Immature natural killer cell (primary cell): ENCODE measurements at regions not wholly inside any gene's neighbourhood (a gene's known extent, or its start where the extent isn't known, plus 50 kb on each side); places are given as distances from the start of the nearest gene placed in this dataset.

Experiments used
- DNase-seq, 3 donors: peaks; one replicate each; pipeline ENCODE4 v3.0.0; 2022; ENCODE audit warnings: mixed read lengths in 1 of 3
- H3K27ac Mint-ChIP-seq, 6 donors: one replicate each; pipeline ENCODE4 v1.8.0; 2020; ENCODE audit warnings: mixed read lengths in 6 of 6, mild to moderate bottlenecking in 5 of 6, inconsistent platforms in 4 of 6, moderate library complexity in 3 of 6
- H3K27me3 Mint-ChIP-seq, 3 donors: one replicate each; pipeline ENCODE4 v1.8.0; 2020 to 2021; ENCODE audit warnings: low read depth in 3 of 3, mild to moderate bottlenecking in 3 of 3, mixed read lengths in 3 of 3, moderate library complexity in 3 of 3, inconsistent platforms in 1 of 3
- H3K36me3 Mint-ChIP-seq, 3 donors: one replicate each; pipeline ENCODE4 v1.8.0; 2020; ENCODE audit warnings: mixed read lengths in 3 of 3, inconsistent platforms in 2 of 3, mild to moderate bottlenecking in 2 of 3
- H3K4me1 Mint-ChIP-seq, 2 donors: one replicate each; pipeline ENCODE4 v1.8.0; 2020; ENCODE audit warnings: inconsistent platforms in 2 of 2, mild to moderate bottlenecking in 2 of 2, mixed read lengths in 2 of 2, moderate library complexity in 1 of 2
- H3K4me3 Mint-ChIP-seq, 5 donors: one replicate each; pipeline ENCODE4 v1.8.0; 2020; ENCODE audit warnings: mild to moderate bottlenecking in 5 of 5, mixed read lengths in 5 of 5, inconsistent platforms in 3 of 5, moderate library complexity in 3 of 5
- H3K9me3 Mint-ChIP-seq, 6 donors: one replicate each; pipeline ENCODE4 v1.8.0; 2020; ENCODE audit warnings: mild to moderate bottlenecking in 6 of 6, mixed read lengths in 6 of 6, inconsistent platforms in 4 of 6, moderate library complexity in 3 of 6

- H3K27me3 Mint-ChIP-seq, result peaks cover 0 to 3% (median 0%) of the 10 kb centered on the region in 3 donors
- H3K4me1 Mint-ChIP-seq, result no peaks in the 10 kb centered on the region
- no peak overlapping the region for H3K4me3 Mint-ChIP-seq
- H3K9me3 Mint-ChIP-seq, result no peaks in the 10 kb centered on the region
- no peak overlapping the region for H3K27ac Mint-ChIP-seq
- H3K36me3 Mint-ChIP-seq, result no peaks in the 10 kb centered on the region
- no peak for DNase-seq
These were observed 121.8 kb downstream of the GLI2 start for GRCh38 chr2:120857422-120857821.

GRCh38 chr2:120857931-120858330 is 122.3 kb downstream of the GLI2 start:
- Mint-ChIP-seq H3K36me3 (no peaks in the 10 kb centered on the region), H3K9me3 (no peaks in the 10 kb centered on the region), H3K4me1 (no peaks in the 10 kb centered on the region), H3K27ac (no peak overlapping the region), H3K4me3 (no peak overlapping the region), H3K27me3 (peaks cover 0 to 3% (median 0%) of the 10 kb centered on the region in 3 donors)
- no peak for DNase-seq

GRCh38 chr2:120858361-120859106 is 122.9 kb downstream of the GLI2 start:
- no peaks in the 10 kb centered on the region for H3K36me3 Mint-ChIP-seq
- H3K4me3 Mint-ChIP-seq, result no peak overlapping the region
- H3K27me3 Mint-ChIP-seq, result peaks cover 0 to 3% (median 0%) of the 10 kb centered on the region in 3 donors
- H3K9me3 Mint-ChIP-seq, result no peaks in the 10 kb centered on the region
- H3K27ac Mint-ChIP-seq, result no peak overlapping the region
- H3K4me1 Mint-ChIP-seq, result no peaks in the 10 kb centered on the region
- DNase-seq, result no peak

GRCh38 chr2:120859128-120859527 is 123.5 kb downstream of the GLI2 start:
- DNase-seq, result no peak
- peaks cover 0 to under 1% (median 0%) of the 10 kb centered on the region in 3 donors for H3K27me3 Mint-ChIP-seq
- H3K36me3 Mint-ChIP-seq, result no peaks in the 10 kb centered on the region
- H3K9me3 Mint-ChIP-seq, result no peaks in the 10 kb centered on the region
- no peak overlapping the region for H3K27ac Mint-ChIP-seq
- H3K4me3 Mint-ChIP-seq, result no peak overlapping the region
- H3K4me1 Mint-ChIP-seq, result no peaks in the 10 kb centered on the region

- no peak for DNase-seq
- H3K4me3 Mint-ChIP-seq, result no peak overlapping the region
- no peaks in the 10 kb centered on the region for H3K9me3 Mint-ChIP-seq
- no peaks in the 10 kb centered on the region for H3K4me1 Mint-ChIP-seq
- H3K36me3 Mint-ChIP-seq, result no peaks in the 10 kb centered on the region
- H3K27ac Mint-ChIP-seq, result no peak overlapping the region
- H3K27me3 Mint-ChIP-seq, result peaks cover 0 to 2% (median 0%) of the 10 kb centered on the region in 3 donors
These were observed 124.3 kb downstream of the GLI2 start for GRCh38 chr2:120859814-120860578.

GRCh38 chr2:120860579-120860922 is 124.9 kb downstream of the GLI2 start:
- no peak overlapping the region for H3K4me3 Mint-ChIP-seq
- no peaks in the 10 kb centered on the region for H3K9me3 Mint-ChIP-seq
- H3K36me3 Mint-ChIP-seq, result no peaks in the 10 kb centered on the region
- H3K4me1 Mint-ChIP-seq, result no peaks in the 10 kb centered on the region
- peaks cover 0 to 3% (median 0%) of the 10 kb centered on the region in 3 donors for H3K27me3 Mint-ChIP-seq
- no peak for DNase-seq
- no peak overlapping the region for H3K27ac Mint-ChIP-seq

GRCh38 chr2:120861191-120861575 is 125.5 kb downstream of the GLI2 start:
- DNase-seq, result no peak
- no peak overlapping the region for H3K27ac Mint-ChIP-seq
- no peaks in the 10 kb centered on the region for H3K9me3 Mint-ChIP-seq
- H3K27me3 Mint-ChIP-seq, result peaks cover 0 to 3% (median under 1%) of the 10 kb centered on the region in 3 donors
- H3K36me3 Mint-ChIP-seq, result no peaks in the 10 kb centered on the region
- no peaks in the 10 kb centered on the region for H3K4me1 Mint-ChIP-seq
- H3K4me3 Mint-ChIP-seq, result no peak overlapping the region

GRCh38 chr2:120861576-120862191 is 126.0 kb downstream of the GLI2 start:
- no peaks in the 10 kb centered on the region for H3K9me3 Mint-ChIP-seq
- no peaks in the 10 kb centered on the region for H3K36me3 Mint-ChIP-seq
- H3K4me1 Mint-ChIP-seq, result no peaks in the 10 kb centered on the region
- no peak for DNase-seq
- peaks cover 0 to 3% (median 3%) of the 10 kb centered on the region in 3 donors for H3K27me3 Mint-ChIP-seq
- H3K4me3 Mint-ChIP-seq, result no peak overlapping the region
- H3K27ac Mint-ChIP-seq, result no peak overlapping the region

GRCh38 chr2:120862201-120863060 is 126.8 kb downstream of the GLI2 start:
- DNase-seq, result no peak
- Mint-ChIP-seq H3K4me1 (no peaks in the 10 kb centered on the region), H3K36me3 (no peaks in the 10 kb centered on the region), H3K4me3 (no peak overlapping the region), H3K9me3 (no peaks in the 10 kb centered on the region), H3K27ac (no peak overlapping the region), H3K27me3 (peaks cover 0 to 4% (median 3%) of the 10 kb centered on the region in 3 donors)

- Mint-ChIP-seq H3K27ac (no peak overlapping the region), H3K27me3 (peaks cover 2 to 5% (median 4%) of the 10 kb centered on the region in 3 donors), H3K4me1 (no peaks in the 10 kb centered on the region), H3K9me3 (no peaks in the 10 kb centered on the region), H3K36me3 (no peaks in the 10 kb centered on the region), H3K4me3 (no peak overlapping the region)
- no peak for DNase-seq
These were observed 127.5 kb downstream of the GLI2 start for GRCh38 chr2:120863146-120863545.

- no peaks in the 10 kb centered on the region for H3K36me3 Mint-ChIP-seq
- H3K4me1 Mint-ChIP-seq, result no peaks in the 10 kb centered on the region
- no peak overlapping the region for H3K27ac Mint-ChIP-seq
- peaks cover 2 to 7% (median 4%) of the 10 kb centered on the region in 3 donors for H3K27me3 Mint-ChIP-seq
- no peak for DNase-seq
- H3K4me3 Mint-ChIP-seq, result no peak overlapping the region
- no peaks in the 10 kb centered on the region for H3K9me3 Mint-ChIP-seq
These were observed 128.1 kb downstream of the GLI2 start for GRCh38 chr2:120863661-120864320.

- no peaks in the 10 kb centered on the region for H3K4me1 Mint-ChIP-seq
- H3K27me3 Mint-ChIP-seq, result peaks cover 2 to 7% (median 4%) of the 10 kb centered on the region in 3 donors
- H3K4me3 Mint-ChIP-seq, result no peak overlapping the region
- no peak for DNase-seq
- H3K9me3 Mint-ChIP-seq, result no peaks in the 10 kb centered on the region
- no peaks in the 10 kb centered on the region for H3K36me3 Mint-ChIP-seq
- H3K27ac Mint-ChIP-seq, result no peak overlapping the region
These were observed 129.3 kb downstream of the GLI2 start for GRCh38 chr2:120864981-120865380.

- no peaks in the 10 kb centered on the region for H3K9me3 Mint-ChIP-seq
- no peak overlapping the region for H3K27ac Mint-ChIP-seq
- DNase-seq, result no peak
- H3K27me3 Mint-ChIP-seq, result peaks cover 4 to 7% (median 4%) of the 10 kb centered on the region in 3 donors
- H3K4me1 Mint-ChIP-seq, result no peaks in the 10 kb centered on the region
- no peaks in the 10 kb centered on the region for H3K36me3 Mint-ChIP-seq
- H3K4me3 Mint-ChIP-seq, result no peak overlapping the region
These were observed 130.0 kb downstream of the GLI2 start for GRCh38 chr2:120865656-120866055.
